Gastroesophageal sphincter (tissue), 4 donors: ENCODE measurements at regions not wholly inside any gene's neighbourhood (a gene's known extent, or its start where the extent isn't known, plus 50 kb on each side); places are given as distances from the start of the nearest gene placed in this dataset.

Experiments used
- ATAC-seq: fragments of 150-250 bp; one replicate; pipeline ENCODE4 v1.9.1; 2016; ENCODE audit warnings: mild to moderate bottlenecking, moderate library complexity
- H3K27ac ChIP-seq, 4 donors: fragments of 200-600 bp; sonication (generic) in 3 of 4; 1 replicate in 3 of 4; 2 replicates in 1 of 4; pipeline ENCODE4 v1.5.1; 2016 to 2019
- H3K27me3 ChIP-seq: fragments of 200-600 bp; sonication (generic); one replicate; pipeline ENCODE4 v1.5.1; 2019
- H3K36me3 ChIP-seq, 2 donors: fragments of 200-600 bp; sonication (generic); one replicate each; pipeline ENCODE4 v1.5.1; 2019; ENCODE audit warnings: control low read depth in 1 of 2
- H3K4me1 ChIP-seq, 3 donors: fragments of 200-600 bp; sonication (generic); 1 replicate in 2 of 3; 2 replicates in 1 of 3; pipeline ENCODE4 v1.5.1; 2016 to 2019; ENCODE audit warnings: control low read depth in 2 of 3
- H3K4me3 ChIP-seq, 2 donors: fragments of 200-600 bp; sonication (generic); one replicate each; pipeline ENCODE4 v1.5.1; 2019; ENCODE audit warnings: mild to moderate bottlenecking in 1 of 2, moderate library complexity in 1 of 2
- H3K9me3 ChIP-seq, 3 donors: fragments of 200-600 bp; sonication (generic); one replicate each; pipeline ENCODE4 v1.5.1; 2017 to 2019; ENCODE audit warnings: control low read depth in 2 of 3
- EP300 ChIP-seq: sonication (generic); formaldehyde crosslinking; IDR thresholded peaks from one replicate; pipeline ENCODE4 v1.6.1; 2017; ENCODE audit warnings: antibody characterized with exemption, mild to moderate bottlenecking
- POLR2A ChIP-seq, 2 donors: fragments of 450-650 bp; IDR thresholded peaks; one replicate each; pipeline ENCODE4 v1.6.1; 2017; ENCODE audit warnings: antibody characterized with exemption in 2 of 2, mild to moderate bottlenecking in 2 of 2, moderate library complexity in 1 of 2
- POLR2AphosphoS5 ChIP-seq: sonication (generic); formaldehyde crosslinking; IDR thresholded peaks from one replicate; pipeline ENCODE4 v1.6.1; 2017; ENCODE audit warnings: antibody characterized with exemption
- WGBS, 2 donors: methylation state at CpG; one replicate each; pipeline ENCODE4 v1.1.5; 2018; ENCODE audit warnings: low coverage in 1 of 2; 5-methylcytosine and 5-hydroxymethylcytosine counted together
- TF ChIP-seq, protein P1 (sequence below), 4 experiments: fragments of 200-600 bp in 2 of 4; fragments of 450-650 bp in 2 of 4; sonication (generic) in 1 of 4; IDR thresholded peaks; one replicate each; pipeline ENCODE4 v1.5.1; 2017 to 2019; ENCODE audit warnings: antibody characterized with exemption in 4 of 4, mild to moderate bottlenecking in 2 of 4, moderate library complexity in 2 of 4

DNA sequence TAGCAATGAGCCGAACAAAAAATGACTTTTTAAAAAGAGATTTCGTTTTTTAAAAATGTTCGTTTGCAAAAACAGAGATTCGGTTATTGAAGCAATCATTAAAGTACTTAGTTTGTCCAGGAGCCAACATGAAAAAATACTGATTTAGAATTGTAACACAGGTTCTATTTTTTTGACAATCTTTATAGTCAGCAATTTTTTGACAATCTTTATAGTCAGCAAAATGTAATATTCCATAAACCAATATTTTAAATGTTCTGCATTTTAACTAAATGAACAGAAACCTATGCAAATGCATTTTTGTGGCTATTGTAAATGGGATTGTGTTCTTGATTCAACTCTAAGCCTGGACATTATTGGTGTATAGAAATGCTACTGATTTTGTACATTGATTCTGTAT lies 161.8 kb downstream of the DSEL start:
- H3K4me3 ChIP-seq: no peak overlapping the region
- no peak overlapping the region for H3K27ac ChIP-seq
- WGBS, 2 donors: 85 to 95% methylated on average over 4 of the region's 4 CpGs
- TF ChIP-seq POLR2A (IDR thresholded peaks at IDR 0.05) (no peak), EP300 (no peak), POLR2AphosphoS5 (no peak)
- TF ChIP-seq, protein P1, sequence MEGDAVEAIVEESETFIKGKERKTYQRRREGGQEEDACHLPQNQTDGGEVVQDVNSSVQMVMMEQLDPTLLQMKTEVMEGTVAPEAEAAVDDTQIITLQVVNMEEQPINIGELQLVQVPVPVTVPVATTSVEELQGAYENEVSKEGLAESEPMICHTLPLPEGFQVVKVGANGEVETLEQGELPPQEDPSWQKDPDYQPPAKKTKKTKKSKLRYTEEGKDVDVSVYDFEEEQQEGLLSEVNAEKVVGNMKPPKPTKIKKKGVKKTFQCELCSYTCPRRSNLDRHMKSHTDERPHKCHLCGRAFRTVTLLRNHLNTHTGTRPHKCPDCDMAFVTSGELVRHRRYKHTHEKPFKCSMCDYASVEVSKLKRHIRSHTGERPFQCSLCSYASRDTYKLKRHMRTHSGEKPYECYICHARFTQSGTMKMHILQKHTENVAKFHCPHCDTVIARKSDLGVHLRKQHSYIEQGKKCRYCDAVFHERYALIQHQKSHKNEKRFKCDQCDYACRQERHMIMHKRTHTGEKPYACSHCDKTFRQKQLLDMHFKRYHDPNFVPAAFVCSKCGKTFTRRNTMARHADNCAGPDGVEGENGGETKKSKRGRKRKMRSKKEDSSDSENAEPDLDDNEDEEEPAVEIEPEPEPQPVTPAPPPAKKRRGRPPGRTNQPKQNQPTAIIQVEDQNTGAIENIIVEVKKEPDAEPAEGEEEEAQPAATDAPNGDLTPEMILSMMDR (IDR thresholded peaks at IDR 0.05): no peak
- no peak for ATAC-seq
- H3K9me3 ChIP-seq: no peaks in the 10 kb centered on the region
- peaks cover 0 to 4% (median 0%) of the 10 kb centered on the region in 3 donors for H3K4me1 ChIP-seq
- H3K36me3 ChIP-seq: no peaks in the 10 kb centered on the region
- no peaks in the 10 kb centered on the region for H3K27me3 ChIP-seq

DNA sequence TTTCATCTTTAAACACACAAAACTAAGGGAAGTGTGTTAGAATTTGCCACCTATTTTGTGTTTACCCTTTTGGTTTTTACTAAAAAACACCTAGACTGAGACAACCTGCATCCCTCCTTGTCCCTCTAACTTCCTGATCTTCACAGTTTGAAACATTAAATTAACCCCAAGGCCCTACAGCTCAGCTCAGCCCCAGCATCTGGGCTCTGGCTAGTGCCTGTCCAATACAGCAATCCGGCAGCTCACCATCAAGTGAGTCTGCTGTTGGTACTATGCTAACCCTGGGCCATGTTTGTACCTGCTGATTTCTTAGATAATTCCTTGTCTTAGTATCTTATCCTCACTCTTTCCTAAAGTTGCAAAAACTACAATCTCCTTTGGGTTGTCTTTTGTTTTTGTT lies 162.4 kb downstream of the DSEL start:
- Histone ChIP-seq H3K36me3 (no peaks in the 10 kb centered on the region), H3K4me3 (no peak overlapping the region), H3K9me3 (no peaks in the 10 kb centered on the region), H3K4me1 (no peaks in the 10 kb centered on the region), H3K27ac (no peak overlapping the region), H3K27me3 (no peaks in the 10 kb centered on the region)
- no peak for TF ChIP-seq POLR2AphosphoS5
- TF ChIP-seq, protein P1 (IDR thresholded peaks at IDR 0.05): no peak
- TF ChIP-seq POLR2A (IDR thresholded peaks at IDR 0.05): no peak
- TF ChIP-seq EP300: no peak
- WGBS, 2 donors: 0% methylated on average over 1 of the region's 1 CpG
- no peak for ATAC-seq

DNA sequence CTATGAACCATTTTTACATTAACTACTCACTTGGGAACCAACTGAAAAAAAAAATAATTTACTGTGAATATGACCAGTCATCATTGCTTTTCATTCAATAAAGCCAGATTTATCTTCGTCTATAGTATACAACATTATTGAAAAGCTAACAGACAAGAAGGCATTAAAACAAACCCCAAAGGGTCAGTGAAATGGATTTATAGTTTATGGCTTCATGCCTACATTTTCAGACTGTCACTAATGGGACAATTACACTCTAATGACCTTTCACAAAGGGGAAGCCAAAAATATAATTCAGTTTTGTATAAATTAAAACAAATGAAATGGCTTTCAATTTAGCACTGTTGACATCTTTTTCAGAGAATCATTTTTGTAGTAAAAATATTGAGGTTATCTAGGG lies 169.1 kb downstream of the DSEL start:
- H3K36me3 ChIP-seq: no peaks in the 10 kb centered on the region
- 33 to 40% methylated on average over 1 of the region's 1 CpG for WGBS, 2 donors
- TF ChIP-seq, protein P1 (IDR thresholded peaks at IDR 0.05): no peak
- TF ChIP-seq POLR2A (IDR thresholded peaks at IDR 0.05) (no peak), EP300 (no peak), POLR2AphosphoS5 (no peak)
- H3K4me3 ChIP-seq: no peak overlapping the region
- H3K4me1 ChIP-seq: no peaks in the 10 kb centered on the region
- H3K27me3 ChIP-seq: no peaks in the 10 kb centered on the region
- no peak overlapping the region for H3K27ac ChIP-seq
- ATAC-seq: no peak
- no peaks in the 10 kb centered on the region for H3K9me3 ChIP-seq

DNA sequence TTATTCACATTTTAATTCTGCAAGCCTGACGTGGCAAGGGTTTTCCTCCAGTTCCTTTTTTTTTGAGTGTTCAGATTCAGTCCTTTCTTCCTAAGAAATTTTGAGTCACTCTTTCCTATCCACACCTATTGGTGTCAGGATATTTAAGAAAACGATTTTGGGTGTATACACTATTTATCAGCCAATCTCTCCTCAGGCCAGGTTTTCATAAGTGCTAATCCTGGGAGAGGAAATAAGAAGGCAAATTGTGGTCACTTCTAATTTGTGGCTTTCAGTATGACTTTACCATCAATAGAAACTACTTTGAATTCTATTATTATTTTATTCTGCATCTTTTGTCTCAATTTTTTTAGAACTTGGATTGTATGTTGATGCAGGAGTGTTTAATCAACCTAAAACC lies 174.4 kb downstream of the DSEL start:
- TF ChIP-seq POLR2A (IDR thresholded peaks at IDR 0.05) (no peak), EP300 (no peak), POLR2AphosphoS5 (no peak)
- TF ChIP-seq, protein P1 (IDR thresholded peaks at IDR 0.05): no peak
- 33 to 50% methylated on average over 1 to 2 of the region's 2 CpGs for WGBS, 2 donors
- Histone ChIP-seq H3K27me3 (no peaks in the 10 kb centered on the region), H3K36me3 (no peaks in the 10 kb centered on the region), H3K4me1 (no peaks in the 10 kb centered on the region), H3K4me3 (no peak overlapping the region), H3K27ac (no peak overlapping the region), H3K9me3 (no peaks in the 10 kb centered on the region)
- ATAC-seq: no peak

DNA sequence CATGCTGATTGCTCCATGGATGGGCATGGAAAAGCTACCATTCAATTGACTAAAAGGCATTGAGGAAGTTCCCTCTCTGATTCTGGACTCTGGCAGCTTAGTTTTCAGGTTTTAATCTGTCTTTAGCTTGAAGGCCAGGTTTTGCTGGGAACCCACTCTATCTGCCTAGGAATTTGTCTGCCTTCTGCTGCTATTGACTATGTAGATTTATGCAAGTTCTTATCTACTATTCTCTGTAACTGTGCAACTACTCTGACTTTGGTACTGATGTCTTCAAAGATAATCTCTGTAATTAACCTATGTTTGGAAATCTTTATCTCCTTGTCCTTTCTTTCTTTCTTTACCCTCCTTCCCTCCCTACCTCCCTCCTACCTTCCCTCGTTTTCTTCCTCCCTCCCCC lies 178.8 kb downstream of the DSEL start:
- WGBS, 2 donors: 0% methylated on average over 1 of the region's 1 CpG
- Histone ChIP-seq H3K4me1 (no peaks in the 10 kb centered on the region), H3K36me3 (no peaks in the 10 kb centered on the region), H3K27me3 (no peaks in the 10 kb centered on the region), H3K9me3 (no peaks in the 10 kb centered on the region), H3K27ac (no peak overlapping the region), H3K4me3 (no peak overlapping the region)
- no peak for ATAC-seq
- TF ChIP-seq, protein P1 (IDR thresholded peaks at IDR 0.05): no peak
- TF ChIP-seq POLR2A (IDR thresholded peaks at IDR 0.05): no peak
- TF ChIP-seq POLR2AphosphoS5: no peak
- TF ChIP-seq EP300: no peak
